CD1c-positive myeloid dendritic cell (primary cell): ENCODE measurements at regions not wholly inside any gene's neighbourhood (a gene's known extent, or its start where the extent isn't known, plus 50 kb on each side); places are given as distances from the start of the nearest gene placed in this dataset.
"Not testable (repeated sequence)": the region's sequence is repeated elsewhere in the genome, so short reads cannot be mapped to it uniquely, and the experiment has no call there.

Experiments used
- DNase-seq: peaks from one replicate; pipeline ENCODE4 v3.0.0-alpha.2; 2016; ENCODE audit errors: extremely low spot score

DNA sequence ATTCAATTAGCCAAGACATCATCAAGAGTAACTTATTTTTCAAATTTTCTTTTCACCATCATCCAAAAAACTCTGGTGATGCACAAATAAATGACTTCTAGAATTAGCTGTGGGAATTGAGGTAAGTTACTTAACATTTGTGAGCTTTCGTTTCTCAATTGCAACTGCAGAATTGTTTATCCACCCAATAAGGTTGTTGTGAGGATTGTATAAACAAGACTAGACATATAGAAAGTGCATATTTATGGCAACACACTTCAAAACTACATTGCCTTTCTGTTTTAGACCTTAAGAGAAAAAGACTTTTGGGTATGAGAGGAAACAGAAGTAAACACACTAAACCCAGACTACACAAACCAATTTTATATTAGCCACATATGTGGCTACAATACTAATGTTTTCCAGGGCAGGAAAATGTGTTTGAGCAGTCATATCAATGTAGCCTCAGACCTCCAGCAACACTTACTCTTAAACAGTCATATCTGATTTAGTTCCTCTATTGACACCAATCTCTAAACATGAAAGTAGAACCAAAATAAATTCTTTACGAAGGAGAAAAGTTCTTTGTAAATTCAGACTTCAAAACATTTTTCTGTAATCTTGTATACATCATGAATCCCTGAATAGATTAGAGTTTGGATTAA lies 488.0 kb upstream of the CYLC2 start:
- DNase-seq = no peak

DNA sequence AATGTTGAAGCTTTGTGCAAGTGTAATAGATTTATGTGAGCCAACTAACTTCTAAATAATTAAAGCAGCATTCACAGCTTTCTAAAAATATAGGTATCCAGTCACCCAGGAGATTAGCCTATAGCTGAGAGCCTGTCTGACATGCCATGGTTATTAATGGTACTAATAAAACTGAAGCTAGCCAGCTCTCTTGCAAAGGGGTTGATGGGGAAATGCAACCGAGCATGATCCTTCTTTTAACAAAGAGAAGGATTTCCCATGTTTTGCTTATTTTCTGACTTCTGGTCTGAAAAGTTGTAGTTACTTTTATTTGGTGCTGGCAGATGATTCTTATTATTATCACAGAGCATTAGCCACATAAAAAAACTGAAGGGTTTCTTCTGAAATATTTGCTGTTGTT lies 488.7 kb upstream of the CYLC2 start:
- DNase-seq = no peak

DNA sequence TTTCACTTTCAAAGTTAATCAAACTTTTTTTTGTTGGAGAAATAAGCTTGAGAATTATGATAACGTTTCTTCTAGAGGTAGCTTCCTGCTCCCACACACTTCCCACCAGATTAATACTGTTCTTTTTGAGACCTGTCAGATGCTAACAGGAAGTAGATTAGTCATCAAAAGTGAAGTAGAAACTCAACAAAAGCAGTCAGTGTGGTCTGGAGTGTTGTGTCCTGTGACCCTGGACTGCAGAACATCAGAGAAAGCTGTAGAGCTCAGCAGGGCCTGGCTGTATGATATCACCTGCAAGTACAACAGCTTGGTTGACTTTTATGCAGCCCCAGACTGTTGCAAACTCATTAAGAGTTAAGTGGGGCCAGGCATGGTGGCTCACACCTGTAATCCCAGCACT lies 495.7 kb upstream of the CYLC2 start:
- DNase-seq = no peak

DNA sequence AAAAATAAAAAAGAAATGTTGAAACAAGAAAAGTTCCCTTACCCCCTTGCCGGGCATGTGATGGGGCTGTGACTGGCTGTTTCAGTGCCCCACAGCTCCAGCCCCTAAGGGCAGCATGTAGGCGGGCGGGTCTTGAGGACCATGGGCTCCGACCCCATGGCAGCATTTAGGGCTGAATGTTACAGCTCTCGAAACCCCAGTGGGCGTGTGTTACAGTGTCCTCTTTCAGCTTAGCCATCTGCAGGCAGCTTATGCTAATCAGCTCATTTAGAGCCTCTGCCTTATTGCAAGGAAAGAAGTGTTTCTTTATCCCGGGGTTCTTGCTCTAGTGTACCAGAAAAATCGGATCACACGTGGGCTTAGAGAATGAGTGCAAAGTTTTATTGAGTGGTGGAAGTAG lies 497.4 kb upstream of the CYLC2 start:
- DNase-seq = no peak

- not testable (repeated sequence) for DNase-seq
Observed at GRCh38 chr9:102486976-102487375, 508.2 kb upstream of the CYLC2 start.

GRCh38 chr9:102483651-102484050 lies 511.5 kb upstream of the CYLC2 start:
- no peak for DNase-seq

DNA sequence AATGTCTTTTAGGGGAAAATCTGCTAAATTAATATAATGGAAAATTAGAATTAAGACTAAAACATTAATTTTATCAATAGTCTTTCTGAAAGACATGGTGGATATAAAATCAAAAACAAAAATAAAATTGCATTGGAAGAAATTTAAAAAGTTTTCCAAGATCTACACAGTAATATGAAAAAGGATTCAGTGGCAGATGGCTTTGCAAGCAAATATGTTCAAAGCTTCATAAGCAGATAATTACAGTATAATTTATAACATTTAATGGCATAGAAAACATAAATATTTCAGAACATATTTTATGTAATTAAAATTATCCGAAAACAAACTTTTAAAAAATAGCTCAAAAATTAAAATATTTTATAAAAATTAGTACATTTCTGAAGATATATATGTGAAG lies 512.4 kb upstream of the CYLC2 start:
- no peak for DNase-seq

DNA sequence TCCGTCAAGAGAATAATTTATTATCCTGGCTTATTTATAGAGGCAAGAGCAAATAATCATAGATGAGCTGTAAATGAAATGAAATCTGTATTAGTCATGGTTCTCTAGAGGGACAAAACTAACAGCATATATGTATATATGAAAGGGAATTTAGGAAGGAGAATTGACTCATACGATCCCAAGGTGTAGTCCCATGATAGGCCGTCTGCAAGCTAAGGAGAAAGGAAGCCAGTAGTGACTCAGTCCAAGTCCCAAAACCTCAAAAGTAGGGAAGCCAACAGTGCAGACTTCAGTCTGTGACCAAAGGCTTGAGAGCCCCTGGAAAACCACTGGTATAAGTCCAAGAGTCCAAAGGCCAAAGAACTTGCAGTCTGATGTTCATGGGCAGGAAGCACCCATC lies 515.9 kb upstream of the CYLC2 start:
- DNase-seq = no peak

GRCh38 chr9:102474357-102474756 lies 520.8 kb upstream of the CYLC2 start:
- DNase-seq = no peak

DNA sequence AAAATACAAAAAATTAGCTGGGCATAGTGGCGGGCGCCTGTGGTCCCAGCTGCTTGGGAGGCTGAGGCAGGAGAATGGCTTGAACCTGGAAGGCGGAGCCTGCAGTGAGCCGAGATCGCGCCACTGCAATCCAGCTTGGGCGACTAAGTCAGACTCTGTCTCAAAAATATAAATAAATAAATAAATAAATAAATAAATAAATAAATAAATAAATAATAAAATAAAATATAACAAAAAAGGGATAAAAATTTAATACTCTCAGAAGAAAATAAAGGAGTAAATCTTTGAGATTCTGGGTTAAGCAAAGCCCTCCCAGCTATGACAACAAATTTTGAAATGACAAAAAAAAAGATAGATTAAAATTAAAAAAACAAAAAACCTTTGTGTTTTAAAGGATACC lies 525.7 kb upstream of the CYLC2 start:
- not testable (repeated sequence) for DNase-seq

GRCh38 chr9:102461156-102461819 lies 533.8 kb upstream of the CYLC2 start:
- DNase-seq = no peak

DNA sequence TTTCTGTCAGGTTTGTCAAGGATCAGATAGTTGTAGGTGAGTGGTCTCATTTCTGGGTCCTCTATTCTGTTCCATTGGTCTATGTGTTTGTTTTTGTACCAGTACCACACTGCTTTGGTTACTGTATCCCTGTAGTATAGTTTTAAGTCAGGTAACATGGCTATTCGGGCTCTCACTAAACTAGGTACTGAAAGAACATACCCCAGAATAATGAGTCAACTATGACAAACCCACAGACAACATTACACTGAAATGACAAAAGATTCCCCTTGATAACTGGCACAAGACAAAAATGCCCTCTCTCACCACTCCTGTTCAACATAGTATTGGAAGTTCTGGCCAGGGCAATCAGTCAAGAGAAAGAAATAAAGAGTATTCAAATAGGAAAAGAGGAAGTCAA lies 535.3 kb upstream of the CYLC2 start:
- no peak for DNase-seq

GRCh38 chr9:102456562-102456961 lies 538.6 kb upstream of the CYLC2 start:
- no peak for DNase-seq

DNA sequence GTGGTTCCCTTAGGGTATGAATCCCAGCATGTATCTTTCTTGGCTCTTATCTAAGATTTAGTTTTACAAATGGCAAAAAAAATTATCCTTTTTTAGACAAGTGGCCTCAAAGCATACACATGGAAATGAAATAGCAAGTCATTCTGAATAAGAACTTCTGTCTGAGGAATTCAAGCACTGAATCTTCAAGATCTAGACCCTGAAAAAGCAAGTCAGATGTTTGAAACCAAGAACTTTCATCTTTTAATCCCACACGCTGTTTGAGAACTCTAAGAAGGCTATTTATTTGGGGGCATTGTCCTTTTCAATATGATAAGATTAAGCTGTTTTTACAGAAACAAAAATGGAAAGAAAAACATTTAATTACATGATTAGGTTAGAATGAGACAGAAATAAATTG lies 549.2 kb upstream of the CYLC2 start:
- no peak for DNase-seq

DNA sequence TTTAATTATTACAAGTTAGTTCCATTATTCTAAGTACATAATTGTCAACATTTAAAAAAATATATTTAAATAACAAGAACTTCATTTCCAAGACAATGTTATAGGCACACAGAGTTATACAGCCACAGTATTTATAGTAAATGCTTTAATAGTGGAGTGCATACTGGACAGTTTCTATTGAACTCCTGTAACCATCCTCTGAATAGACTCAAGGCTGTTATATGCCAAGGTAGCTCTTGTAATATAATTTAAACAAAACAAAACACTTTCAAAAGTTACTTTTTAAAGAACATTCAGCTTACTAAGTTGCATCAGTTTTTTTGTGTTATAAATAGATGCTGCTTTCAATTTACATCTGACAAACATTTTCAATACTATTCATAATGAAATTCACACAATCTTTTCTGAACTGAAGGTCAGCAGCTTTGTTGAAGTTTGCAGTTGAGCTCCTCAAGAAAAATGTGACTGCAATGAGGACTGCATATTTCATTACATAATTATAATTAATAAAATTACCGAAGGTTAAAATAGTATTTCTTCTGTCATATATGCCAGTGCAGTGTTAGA lies 549.9 kb upstream of the CYLC2 start:
- no peak for DNase-seq

- DNase-seq = no peak
Observed at GRCh38 chr9:102439583-102439982, 555.5 kb upstream of the CYLC2 start.

GRCh38 chr9:102436599-102436998 lies 558.5 kb upstream of the CYLC2 start:
- DNase-seq = not testable (repeated sequence)

- DNase-seq = no peak
Observed at GRCh38 chr9:102435427-102435826, 559.7 kb upstream of the CYLC2 start.

DNA sequence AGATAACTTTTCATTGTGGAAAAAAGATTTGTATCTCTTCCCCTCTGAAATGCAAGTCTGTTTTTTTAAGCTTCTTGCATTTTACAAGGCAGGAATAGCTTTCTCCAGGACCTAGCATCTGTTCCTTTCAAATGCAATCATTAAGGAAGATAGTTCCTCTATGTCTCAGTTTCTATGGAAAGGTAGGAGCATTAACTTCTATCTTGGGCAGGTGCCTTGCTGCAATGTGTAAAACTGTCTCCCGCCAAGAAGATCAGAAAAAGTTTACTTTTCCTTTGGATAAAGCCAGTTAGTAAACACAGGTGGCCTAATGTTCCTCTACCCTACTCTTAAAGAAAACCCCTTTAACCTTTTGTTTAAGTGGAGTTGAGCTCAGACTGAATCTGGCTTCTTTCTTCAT lies 560.6 kb upstream of the CYLC2 start:
- no peak for DNase-seq

GRCh38 chr9:102428305-102428704 lies 566.8 kb upstream of the CYLC2 start:
- no peak for DNase-seq

GRCh38 chr9:102416251-102416650 lies 578.9 kb upstream of the CYLC2 start:
- DNase-seq = not testable (repeated sequence)

DNA sequence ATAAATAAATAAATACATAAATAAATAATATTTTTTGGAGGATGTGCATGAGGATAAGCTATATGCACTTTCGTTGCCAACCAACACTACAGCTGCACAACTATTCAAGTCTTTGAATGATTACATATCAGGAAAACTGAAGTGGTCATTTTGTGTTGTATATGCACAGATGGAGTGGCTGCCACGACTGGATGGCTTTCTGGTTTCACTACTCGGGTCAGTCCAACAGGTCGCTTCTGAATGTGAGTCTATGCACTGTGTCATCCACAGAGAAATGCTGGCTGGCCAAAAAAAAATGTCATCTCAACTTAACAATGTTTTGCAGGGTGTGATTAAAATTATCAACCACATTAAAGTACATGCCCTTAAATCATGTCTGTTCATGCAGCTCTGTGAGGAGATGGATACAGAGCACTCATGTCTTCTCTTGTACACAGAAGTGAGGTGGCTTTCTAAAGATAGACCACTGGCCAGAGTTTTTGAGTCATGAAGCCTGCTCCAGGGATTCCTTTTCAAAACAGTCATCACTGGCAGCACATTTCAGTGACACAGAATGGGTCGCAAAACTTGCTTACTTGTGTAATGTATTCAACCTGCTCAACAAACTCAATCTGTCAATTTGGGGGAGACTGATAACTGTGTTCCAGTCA lies 589.8 kb upstream of the CYLC2 start:
- DNase-seq = no peak

- no peak for DNase-seq
Observed at GRCh38 chr9:102403514-102403913, 591.6 kb upstream of the CYLC2 start.
